GM13976 (cell line): ENCODE measurements at regions not wholly inside any gene's neighbourhood (a gene's known extent, or its start where the extent isn't known, plus 50 kb on each side); places are given as distances from the start of the nearest gene placed in this dataset.
"Not testable (repeated sequence)": the region's sequence is repeated elsewhere in the genome, so short reads cannot be mapped to it uniquely, and the experiment has no call there.

Experiments used
- DNase-seq: peaks from one replicate; pipeline ENCODE4 v3.0.0; 2012; ENCODE audit warnings: low spot score
- CTCF ChIP-seq: IDR thresholded peaks from 2 replicates; pipeline ENCODE4 v1.5.1; 2012; ENCODE audit warnings: borderline replicate concordance, mild to moderate bottlenecking; ENCODE audit not compliant: insufficient read depth; ENCODE audit errors: extremely low read depth, missing control alignments, control extremely low read depth
- in situ Hi-C: fragments of 300-500 bp; cut with MboI; formaldehyde crosslinking; loops from one replicate; pipeline ENCODE4 v1.12.0; 2022; ENCODE audit warnings: low sequenced_read_pairs, mixed read lengths, inconsistent platforms; ENCODE audit not compliant: unreplicated experiment

- in situ Hi-C loops: no loop called here
- no peak for DNase-seq
- no peak for TF ChIP-seq CTCF
Observed at GRCh38 chr13:22880741-22881720, 299.7 kb upstream of the SGCG start.

DNA sequence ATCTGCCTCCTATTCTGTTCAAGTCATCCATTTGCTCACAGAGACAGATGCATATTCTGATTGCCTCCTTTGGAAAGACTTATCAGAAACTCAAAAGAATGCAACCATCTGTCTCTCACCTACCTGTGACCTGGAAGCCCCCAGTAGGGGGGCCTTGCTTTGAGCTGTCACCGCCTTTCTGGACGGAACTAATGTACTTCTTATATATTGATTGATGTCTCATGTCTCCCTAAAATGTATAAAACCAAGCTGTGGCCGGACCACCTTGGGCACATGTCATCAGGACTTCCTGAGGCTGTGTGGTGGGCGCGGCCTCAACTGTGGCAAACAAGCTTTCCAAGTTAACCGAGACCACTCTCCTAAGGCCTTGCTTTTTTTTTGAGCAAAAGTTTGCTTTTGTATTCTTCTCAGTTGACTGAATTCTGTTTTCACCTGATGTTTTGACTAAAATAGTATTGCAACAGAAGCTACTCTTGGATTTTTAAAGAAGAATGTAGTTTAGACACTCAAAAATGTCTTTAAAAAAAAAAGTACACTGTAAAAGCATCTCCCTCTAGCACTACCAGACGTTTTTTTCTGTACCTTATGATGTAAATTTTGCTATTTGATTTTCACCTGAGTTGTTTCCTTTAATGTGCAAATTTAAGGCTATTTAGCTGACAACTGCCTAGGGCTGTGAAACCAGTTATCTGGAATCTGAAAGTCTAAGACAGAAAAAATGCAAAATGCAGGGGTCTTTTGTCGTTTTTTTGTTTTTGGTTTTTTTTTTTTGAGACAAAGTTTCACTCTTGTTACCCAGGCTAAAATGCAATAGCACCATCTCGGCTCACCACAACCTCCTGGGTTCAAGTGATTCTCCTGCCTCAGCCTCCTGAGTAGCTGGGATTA lies 298.8 kb upstream of the SGCG start:
- in situ Hi-C loops, DNase-seq: not testable (repeated sequence)

- in situ Hi-C loops: no loop called here
- no peak for TF ChIP-seq CTCF
Observed at GRCh38 chr13:22883262-22883840, 297.4 kb upstream of the SGCG start.

GRCh38 chr13:22883956-22884355 lies 296.8 kb upstream of the SGCG start:
- in situ Hi-C loops: no loop called here
- no peak for TF ChIP-seq CTCF
- DNase-seq: no peak

More at GRCh38 chr13:22883262-22883840, 297.4 kb upstream of the SGCG start:
- no peak for DNase-seq

DNA sequence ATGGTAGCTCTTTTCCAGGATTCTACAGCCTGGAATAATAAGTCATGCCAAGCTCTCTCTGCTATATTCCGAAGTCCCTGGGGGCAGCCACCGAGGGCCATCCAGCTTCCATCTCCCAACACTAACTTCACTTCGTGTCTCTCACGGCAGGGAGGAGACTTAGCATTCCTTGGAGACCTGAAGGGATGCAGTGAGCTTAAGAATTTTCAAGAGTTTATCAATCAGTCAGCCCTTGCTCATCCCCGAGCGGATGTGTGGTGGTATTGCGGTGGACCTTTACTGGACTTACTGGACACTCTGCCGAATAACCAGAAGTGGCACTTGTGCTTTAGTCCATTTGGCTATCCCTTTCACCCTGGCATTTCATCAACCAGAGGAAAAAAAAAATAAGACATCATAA lies 294.7 kb upstream of the SGCG start:
- DNase-seq, in situ Hi-C loops: not testable (repeated sequence)

- in situ Hi-C loops, DNase-seq: not testable (repeated sequence)
Observed at GRCh38 chr13:22889376-22889775, 291.4 kb upstream of the SGCG start.

- no peak for TF ChIP-seq CTCF
- in situ Hi-C loops: no loop called here
- DNase-seq: no peak
Observed at GRCh38 chr13:22893204-22893603, 287.6 kb upstream of the SGCG start.

GRCh38 chr13:22893777-22894176 lies 287.0 kb upstream of the SGCG start:
- in situ Hi-C loops: no loop called here
- no peak for DNase-seq
- TF ChIP-seq CTCF: no peak
